ENCODE measurements at regions not wholly inside any gene's neighbourhood (a gene's known extent, or its start where the extent isn't known, plus 50 kb on each side); places are given as distances from the start of the nearest gene placed in this dataset.

- DNase-seq (ENCODE audit: low spot score): no peak
- ChIA-PET CTCF (interaction anchor here (0.7 kb wide), 1 partner anchor 66 kb away, joined by 3 read pairs; no protein-coding TSS in a partner anchor), POLR2A (ENCODE audit: low non-redundant PET) (no interaction called here)
- Histone ChIP-seq H3K27ac (ENCODE audit: low read depth, low read length, poor library complexity, severe bottlenecking) (no peak overlapping the region), H3K36me3 (ENCODE audit: insufficient read depth, low read length, poor library complexity, severe bottlenecking) (no peaks in the 10 kb centered on the region), H3K9me3 (ENCODE audit: low read depth, low read length, poor library complexity, severe bottlenecking) (no peaks in the 10 kb centered on the region), H3K27me3 (replicated peaks; ENCODE audit: insufficient read depth, low read depth, low read length, poor library complexity) (no peaks in the 10 kb centered on the region), H3K4me1 (ENCODE audit: insufficient read depth, low read length, poor library complexity, severe bottlenecking) (no peaks in the 10 kb centered on the region), H3K4me3 (ENCODE audit: low read depth, low read length, poor library complexity, severe bottlenecking) (no peak overlapping the region)
- TF ChIP-seq EZH2 (IDR thresholded peaks at IDR 0.05; ENCODE audit: borderline replicate concordance, low read depth, low read length, poor library complexity, severe bottlenecking) (no peak), CTCF (conservative IDR thresholded peaks at IDR 0.05; ENCODE audit: low read depth, low read length) (no peak)
- intact Hi-C loops (cut with micrococcal nuclease; ENCODE audit: unreplicated experiment): no loop called here
- no TSS peak for BruUV-seq (replicated peaks)
Observed at GRCh38 chr1:59108481-59109317, 188.2 kb upstream of the FGGY start.

- POLR2A ChIA-PET (ENCODE audit: low non-redundant PET): no interaction called here
Observed at GRCh38 chr1:59110271-59110670, 186.6 kb upstream of the FGGY start.

GRCh38 chr1:59113876-59114457, 182.9 kb upstream of the FGGY start:
- H3K4me3 ChIP-seq (ENCODE audit: low read depth, low read length, poor library complexity, severe bottlenecking): no peak overlapping the region
- no TSS peak for BruUV-seq (replicated peaks)
- no peaks in the 10 kb centered on the region for H3K9me3 ChIP-seq (ENCODE audit: low read depth, low read length, poor library complexity, severe bottlenecking)
- H3K36me3 ChIP-seq (ENCODE audit: insufficient read depth, low read length, poor library complexity, severe bottlenecking): no peaks in the 10 kb centered on the region
- DNase-seq (ENCODE audit: low spot score): no peak
- no peak overlapping the region for H3K27ac ChIP-seq (ENCODE audit: low read depth, low read length, poor library complexity, severe bottlenecking)
- H3K27me3 ChIP-seq (replicated peaks; ENCODE audit: insufficient read depth, low read depth, low read length, poor library complexity): no peaks in the 10 kb centered on the region
- POLR2A ChIA-PET (ENCODE audit: low non-redundant PET): interaction anchor here (0.7 kb wide), 1 partner anchor 264 kb away, joined by 3 read pairs; no protein-coding TSS in a partner anchor
- no peak for TF ChIP-seq CTCF (conservative IDR thresholded peaks at IDR 0.05; ENCODE audit: low read depth, low read length)
- TF ChIP-seq EZH2 (IDR thresholded peaks at IDR 0.05; ENCODE audit: borderline replicate concordance, low read depth, low read length, poor library complexity, severe bottlenecking): no peak
- no peaks in the 10 kb centered on the region for H3K4me1 ChIP-seq (ENCODE audit: insufficient read depth, low read length, poor library complexity, severe bottlenecking)
- CTCF ChIA-PET: no interaction called here
- intact Hi-C loops (cut with micrococcal nuclease; ENCODE audit: unreplicated experiment): no loop called here

More at GRCh38 chr1:59110271-59110670, 186.6 kb upstream of the FGGY start:
- Histone ChIP-seq H3K27ac (ENCODE audit: low read depth, low read length, poor library complexity, severe bottlenecking) (no peak overlapping the region), H3K4me3 (ENCODE audit: low read depth, low read length, poor library complexity, severe bottlenecking) (no peak overlapping the region), H3K27me3 (replicated peaks; ENCODE audit: insufficient read depth, low read depth, low read length, poor library complexity) (no peaks in the 10 kb centered on the region), H3K4me1 (ENCODE audit: insufficient read depth, low read length, poor library complexity, severe bottlenecking) (no peaks in the 10 kb centered on the region), H3K36me3 (ENCODE audit: insufficient read depth, low read length, poor library complexity, severe bottlenecking) (no peaks in the 10 kb centered on the region), H3K9me3 (ENCODE audit: low read depth, low read length, poor library complexity, severe bottlenecking) (no peaks in the 10 kb centered on the region)
- no TSS peak for BruUV-seq (replicated peaks)
- intact Hi-C loops (cut with micrococcal nuclease; ENCODE audit: unreplicated experiment): no loop called here
- CTCF ChIA-PET: no interaction called here
- no peak for TF ChIP-seq EZH2 (IDR thresholded peaks at IDR 0.05; ENCODE audit: borderline replicate concordance, low read depth, low read length, poor library complexity, severe bottlenecking)
- no peak for TF ChIP-seq CTCF (conservative IDR thresholded peaks at IDR 0.05; ENCODE audit: low read depth, low read length)
- no peak for DNase-seq (ENCODE audit: low spot score)

All from A673 (cell line).